WTC11 (cell line): ENCODE measurements at regions not wholly inside any gene's neighbourhood (a gene's known extent, or its start where the extent isn't known, plus 50 kb on each side); places are given as distances from the start of the nearest gene placed in this dataset.

Source experiments
- ATAC-seq: fragments of 200-7000 bp; cut with Tn5 transposase; 2 replicates; pipeline ENCODE4 v1.10.0; 2021; ENCODE audit warnings: mild to moderate bottlenecking, moderate library complexity
- CTCF ChIA-PET: fragments of 300-600 bp; sonication (Branson Sonifier 250); formaldehyde crosslinking; loops from one replicate; lab custom pipeline; 2021; ENCODE audit warnings: antibody characterized with exemption; lab: Charles Lee
- POLR2A ChIA-PET: fragments of 350-600 bp; sonication (Branson Sonifier 250); formaldehyde crosslinking; loops from one replicate; lab custom pipeline; 2021; ENCODE audit warnings: antibody characterized with exemption; lab: Charles Lee
- DNase-seq: peaks from one replicate; pipeline ENCODE4 v3.0.0; 2021; ENCODE audit warnings: low spot score
- H3K27ac Mint-ChIP-seq: 2 replicates; pipeline ENCODE4 v1.8.0; 2021; ENCODE audit warnings: mixed read lengths
- H3K27me3 Mint-ChIP-seq: 2 replicates; pipeline ENCODE4 v1.8.0; 2021; ENCODE audit warnings: low read depth, mild to moderate bottlenecking, moderate library complexity, mixed read lengths
- H3K36me3 Mint-ChIP-seq: 2 replicates; pipeline ENCODE4 v1.8.0; 2021; ENCODE audit warnings: mixed read lengths
- H3K4me1 Mint-ChIP-seq: 2 replicates; pipeline ENCODE4 v1.8.0; 2022; ENCODE audit warnings: mixed read lengths
- H3K4me3 Mint-ChIP-seq: 2 replicates; pipeline ENCODE4 v1.8.0; 2021; ENCODE audit warnings: mild to moderate bottlenecking, moderate library complexity, mixed read lengths
- H3K9me3 Mint-ChIP-seq: 2 replicates; pipeline ENCODE4 v1.8.0; 2021; ENCODE audit warnings: mixed read lengths
- ERG ChIP-seq: fragments of 250-450 bp; sonication (Bioruptor Pico); IDR thresholded peaks from 2 replicates; pipeline ENCODE4 v1.8.0; 2021; ENCODE audit warnings: mild to moderate bottlenecking
- FOXP1 ChIP-seq: sonication (generic); formaldehyde crosslinking; IDR thresholded peaks from 2 replicates; pipeline ENCODE4 v1.8.0; 2022; ENCODE audit warnings: missing genetic modification reagents, mild to moderate bottlenecking, moderate library complexity, borderline replicate concordance
- GTF2I ChIP-seq: fragments of 250-450 bp; sonication (Bioruptor Pico); conservative IDR thresholded peaks from 2 replicates; pipeline ENCODE4 v1.4.0; 2021; ENCODE audit warnings: mild to moderate bottlenecking
- IRF1 ChIP-seq: sonication (generic); formaldehyde crosslinking; IDR thresholded peaks from 2 replicates; pipeline ENCODE4 v1.8.0; 2023; ENCODE audit warnings: missing genetic modification reagents
- JUN ChIP-seq: sonication (generic); formaldehyde crosslinking; IDR thresholded peaks from 2 replicates; pipeline ENCODE4 v1.8.0; 2023; ENCODE audit warnings: mild to moderate bottlenecking, missing genetic modification reagents
- KAT7 ChIP-seq: sonication (generic); formaldehyde crosslinking; IDR thresholded peaks from 2 replicates; pipeline ENCODE4 v1.8.1; 2023; ENCODE audit warnings: missing genetic modification reagents, mild to moderate bottlenecking, borderline replicate concordance
- NFYB ChIP-seq: sonication (generic); formaldehyde crosslinking; conservative IDR thresholded peaks from 2 replicates; pipeline ENCODE4 v1.8.0; 2022; ENCODE audit warnings: low read depth, missing genetic modification reagents
- RELA ChIP-seq: sonication (generic); formaldehyde crosslinking; IDR thresholded peaks from 2 replicates; pipeline ENCODE4 v1.8.1; 2022; ENCODE audit warnings: missing genetic modification reagents, mild to moderate bottlenecking, borderline replicate concordance
- SOX15 ChIP-seq: fragments of 250-450 bp; sonication (Bioruptor Pico); IDR thresholded peaks from 2 replicates; pipeline ENCODE4 v1.9.0; 2021; ENCODE audit warnings: mild to moderate bottlenecking
- SP1 ChIP-seq: sonication (generic); formaldehyde crosslinking; conservative IDR thresholded peaks from 2 replicates; pipeline ENCODE4 v1.8.1; 2022; ENCODE audit warnings: missing genetic modification reagents
- TEAD4 ChIP-seq: sonication (generic); formaldehyde crosslinking; IDR thresholded peaks from 2 replicates; pipeline ENCODE4 v1.8.0; 2022; ENCODE audit warnings: mild to moderate bottlenecking, missing genetic modification reagents
- TP53 ChIP-seq: sonication (generic); formaldehyde crosslinking; IDR thresholded peaks from 2 replicates; pipeline ENCODE4 v1.8.1; 2023; ENCODE audit warnings: mild to moderate bottlenecking, missing genetic modification reagents
- ZNF138 ChIP-seq: sonication (generic); formaldehyde crosslinking; conservative IDR thresholded peaks from 2 replicates; pipeline ENCODE4 v1.8.1; 2022; ENCODE audit warnings: mild to moderate bottlenecking, moderate library complexity, missing genetic modification reagents
- ZNF396 ChIP-seq: fragments of 250-450 bp; sonication (Bioruptor Pico); IDR thresholded peaks from 2 replicates; pipeline ENCODE4 v1.8.0; 2021; ENCODE audit warnings: mild to moderate bottlenecking, moderate library complexity, borderline replicate concordance
- TF ChIP-seq, protein P1 (sequence below): sonication (generic); formaldehyde crosslinking; IDR thresholded peaks from 2 replicates; pipeline ENCODE4 v1.8.1; 2022; ENCODE audit warnings: low read depth, mild to moderate bottlenecking, moderate library complexity, missing genetic modification reagents, borderline replicate concordance
- TF ChIP-seq, protein P2 (sequence below): sonication (generic); formaldehyde crosslinking; IDR thresholded peaks from 2 replicates; pipeline ENCODE4 v1.8.0; 2022; ENCODE audit warnings: mild to moderate bottlenecking, missing genetic modification reagents
- TF ChIP-seq, protein P3 (sequence below): fragments of 250-450 bp; sonication (Bioruptor Pico); IDR thresholded peaks from 2 replicates; pipeline ENCODE4 v2.1.2; 2022; ENCODE audit warnings: mild to moderate bottlenecking, moderate library complexity
- TF ChIP-seq, protein P4 (sequence below): sonication (generic); formaldehyde crosslinking; IDR thresholded peaks from 2 replicates; pipeline ENCODE4 v1.8.1; 2022; ENCODE audit warnings: mild to moderate bottlenecking, missing genetic modification reagents, moderate library complexity, borderline replicate concordance

DNA sequence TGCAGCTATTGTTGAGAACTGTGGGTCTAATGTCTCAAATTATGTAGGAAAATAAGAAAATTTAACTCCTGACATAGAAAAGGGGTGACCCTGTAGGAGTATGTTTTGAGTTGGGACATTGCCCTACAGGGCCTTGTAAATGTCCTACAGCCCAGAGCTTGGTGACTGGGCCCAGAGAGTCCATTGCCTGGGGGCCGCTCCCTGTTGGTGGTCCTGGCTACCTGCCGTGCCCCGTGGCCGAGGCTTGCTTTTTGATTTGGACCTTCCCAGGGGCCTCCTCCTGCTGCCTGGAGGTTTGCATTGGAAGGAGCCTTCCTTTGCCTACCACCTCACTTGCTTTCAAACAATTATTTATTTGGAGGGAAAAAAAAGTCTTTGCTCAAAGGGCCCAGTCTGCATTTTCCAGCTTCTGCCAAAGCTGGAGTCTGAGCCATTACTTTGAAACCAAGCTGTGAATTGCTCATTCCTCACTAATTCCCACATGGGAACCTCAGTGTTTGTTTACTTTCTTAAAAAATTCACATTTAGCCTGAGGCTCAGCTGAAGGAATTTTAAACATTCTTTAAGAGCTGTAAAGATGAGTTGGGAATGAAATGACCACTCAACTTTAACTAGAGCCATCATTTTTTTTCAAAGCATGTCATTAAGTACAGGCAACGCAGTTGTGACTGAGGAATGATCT is 355.0 kb downstream of the GLRX3 start:
- DNase-seq (no peak), ATAC-seq (no peak)
- ChIA-PET POLR2A (no interaction called here), CTCF (no interaction called here)
- peaks cover 81% of the 10 kb centered on the region for H3K9me3 Mint-ChIP-seq
- no peaks in the 10 kb centered on the region for H3K4me1 Mint-ChIP-seq
- H3K27me3 Mint-ChIP-seq: peaks cover 16% of the 10 kb centered on the region
- TF ChIP-seq ZNF138 (CRISPR knock-in tag) (no peak), ZNF396 (no peak), NFYB (CRISPR knock-in tag) (no peak)
- TF ChIP-seq, protein P1, sequence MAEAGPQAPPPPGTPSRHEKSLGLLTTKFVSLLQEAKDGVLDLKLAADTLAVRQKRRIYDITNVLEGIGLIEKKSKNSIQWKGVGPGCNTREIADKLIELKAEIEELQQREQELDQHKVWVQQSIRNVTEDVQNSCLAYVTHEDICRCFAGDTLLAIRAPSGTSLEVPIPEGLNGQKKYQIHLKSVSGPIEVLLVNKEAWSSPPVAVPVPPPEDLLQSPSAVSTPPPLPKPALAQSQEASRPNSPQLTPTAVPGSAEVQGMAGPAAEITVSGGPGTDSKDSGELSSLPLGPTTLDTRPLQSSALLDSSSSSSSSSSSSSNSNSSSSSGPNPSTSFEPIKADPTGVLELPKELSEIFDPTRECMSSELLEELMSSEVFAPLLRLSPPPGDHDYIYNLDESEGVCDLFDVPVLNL (CRISPR knock-in tag): no peak
- TF ChIP-seq, protein P2, sequence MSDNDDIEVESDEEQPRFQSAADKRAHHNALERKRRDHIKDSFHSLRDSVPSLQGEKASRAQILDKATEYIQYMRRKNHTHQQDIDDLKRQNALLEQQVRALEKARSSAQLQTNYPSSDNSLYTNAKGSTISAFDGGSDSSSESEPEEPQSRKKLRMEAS (CRISPR knock-in tag): no peak
- peaks cover 72% of the 10 kb centered on the region for H3K36me3 Mint-ChIP-seq
- H3K4me3 Mint-ChIP-seq: no peak overlapping the region
- H3K27ac Mint-ChIP-seq: no peak overlapping the region

DNA sequence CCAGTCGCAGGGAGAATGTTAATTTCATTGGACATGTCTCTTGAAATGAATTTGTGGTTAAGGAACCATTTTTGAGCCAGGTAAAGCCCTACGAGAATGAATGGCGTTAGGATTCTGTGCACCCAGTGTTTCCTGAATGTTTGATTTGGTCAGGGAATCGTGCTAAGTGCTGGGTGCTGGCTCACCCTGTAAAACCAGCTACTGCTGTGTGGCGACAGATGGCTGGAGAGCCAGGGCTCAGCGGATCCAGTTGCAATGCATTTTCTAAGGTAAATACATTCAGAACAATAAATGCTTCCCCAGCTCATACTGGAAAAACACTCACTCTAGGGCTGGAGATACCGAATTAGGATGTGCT is 355.5 kb downstream of the GLRX3 start:
- POLR2A ChIA-PET: no interaction called here
- Mint-ChIP-seq H3K36me3 (peaks cover 74% of the 10 kb centered on the region), H3K27ac (no peak overlapping the region), H3K4me3 (no peak overlapping the region), H3K27me3 (peaks cover 19% of the 10 kb centered on the region), H3K4me1 (no peaks in the 10 kb centered on the region), H3K9me3 (peaks cover 83% of the 10 kb centered on the region)
- CTCF ChIA-PET: no interaction called here
- no peak for DNase-seq
- no peak for TF ChIP-seq SP1 (CRISPR knock-in tag)
- TF ChIP-seq JUN: no peak
- TF ChIP-seq KAT7 (CRISPR knock-in tag): no peak
- TF ChIP-seq, protein P3, sequence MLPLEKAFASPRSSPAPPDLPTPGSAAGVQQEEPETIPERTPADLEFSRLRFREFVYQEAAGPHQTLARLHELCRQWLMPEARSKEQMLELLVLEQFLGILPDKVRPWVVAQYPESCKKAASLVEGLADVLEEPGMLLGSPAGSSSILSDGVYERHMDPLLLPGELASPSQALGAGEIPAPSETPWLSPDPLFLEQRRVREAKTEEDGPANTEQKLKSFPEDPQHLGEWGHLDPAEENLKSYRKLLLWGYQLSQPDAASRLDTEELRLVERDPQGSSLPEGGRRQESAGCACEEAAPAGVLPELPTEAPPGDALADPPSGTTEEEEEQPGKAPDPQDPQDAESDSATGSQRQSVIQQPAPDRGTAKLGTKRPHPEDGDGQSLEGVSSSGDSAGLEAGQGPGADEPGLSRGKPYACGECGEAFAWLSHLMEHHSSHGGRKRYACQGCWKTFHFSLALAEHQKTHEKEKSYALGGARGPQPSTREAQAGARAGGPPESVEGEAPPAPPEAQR (CRISPR knock-in tag): no peak
- no peak for TF ChIP-seq GTF2I (CRISPR knock-in tag)
- TF ChIP-seq ERG: no peak
- TF ChIP-seq, protein P4, sequence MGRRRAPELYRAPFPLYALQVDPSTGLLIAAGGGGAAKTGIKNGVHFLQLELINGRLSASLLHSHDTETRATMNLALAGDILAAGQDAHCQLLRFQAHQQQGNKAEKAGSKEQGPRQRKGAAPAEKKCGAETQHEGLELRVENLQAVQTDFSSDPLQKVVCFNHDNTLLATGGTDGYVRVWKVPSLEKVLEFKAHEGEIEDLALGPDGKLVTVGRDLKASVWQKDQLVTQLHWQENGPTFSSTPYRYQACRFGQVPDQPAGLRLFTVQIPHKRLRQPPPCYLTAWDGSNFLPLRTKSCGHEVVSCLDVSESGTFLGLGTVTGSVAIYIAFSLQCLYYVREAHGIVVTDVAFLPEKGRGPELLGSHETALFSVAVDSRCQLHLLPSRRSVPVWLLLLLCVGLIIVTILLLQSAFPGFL (CRISPR knock-in tag): no peak
- TF ChIP-seq TP53 (CRISPR knock-in tag): no peak
- no peak for TF ChIP-seq IRF1
- no peak for TF ChIP-seq SOX15 (CRISPR knock-in tag)
- no peak for TF ChIP-seq FOXP1
- no peak for TF ChIP-seq TEAD4
- TF ChIP-seq RELA: no peak
- ATAC-seq: no peak
